ENCODE measurements at regions not wholly inside any gene's neighbourhood (a gene's known extent, or its start where the extent isn't known, plus 50 kb on each side); places are given as distances from the start of the nearest gene placed in this dataset.

DNA sequence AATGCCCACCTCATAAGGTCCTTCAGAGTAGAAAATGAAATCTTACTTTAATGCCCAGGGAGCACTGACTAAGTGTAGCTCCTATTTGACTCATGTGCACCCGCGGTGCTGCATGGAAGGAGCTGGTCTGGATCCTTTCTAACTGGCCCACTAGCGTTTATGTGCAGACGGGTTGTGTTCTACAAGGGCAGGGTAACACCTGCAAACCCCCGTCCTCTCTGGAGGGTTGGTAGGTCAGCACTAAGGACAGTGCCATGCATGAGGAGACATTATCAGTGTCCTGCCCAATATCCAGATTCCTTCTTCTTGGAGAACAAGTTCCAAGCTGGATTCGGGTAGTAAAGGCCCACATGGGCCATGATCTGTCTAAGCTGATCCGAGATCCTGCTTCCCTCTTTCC is 140.3 kb downstream of the ANKRD60 start:
- TF ChIP-seq FOXK2 (IDR thresholded peaks at IDR 0.05) (no peak), SIX5 (IDR thresholded peaks at IDR 0.05; ENCODE audit: low read depth, low read length, severe bottlenecking) (no peak), CTCF (IDR thresholded peaks at IDR 0.05 in 2 of 3, conservative IDR thresholded peaks at IDR 0.05 in 1 of 3; ENCODE audit: control insufficient read depth in 2 of 3, extremely low read depth in 1 of 3, insufficient read depth in 1 of 3, low read depth in 3 of 3, low read length in 3 of 3) (no peak), CHD1 (IDR thresholded peaks at IDR 0.05; ENCODE audit: low read depth, low read length) (no peak), HDAC2 (IDR thresholded peaks at IDR 0.05) (no peak), ZBTB33 (IDR thresholded peaks at IDR 0.05) (no peak), E2F4 (IDR thresholded peaks at IDR 0.05; ENCODE audit: low read depth, low read length) (no peak), RAD51 (IDR thresholded peaks at IDR 0.05) (no peak), YY1 (IDR thresholded peaks at IDR 0.05; ENCODE audit: low read depth, low read length) (no peak), ATF2 (IDR thresholded peaks at IDR 0.05; ENCODE audit: low read length) (no peak), NFYA (IDR thresholded peaks at IDR 0.05; ENCODE audit: borderline replicate concordance, low read depth, low read length) (no peak), JUNB (IDR thresholded peaks at IDR 0.05) (no peak), SPI1 (IDR thresholded peaks at IDR 0.05; ENCODE audit: borderline replicate concordance, insufficient read depth, low read depth, low read length) (no peak)

Data from GM12878 (cell line).